HepG2 (cell line): ENCODE measurements at regions not wholly inside any gene's neighbourhood (a gene's known extent, or its start where the extent isn't known, plus 50 kb on each side); places are given as distances from the start of the nearest gene placed in this dataset.

Experiments
- EHMT2 ChIP-seq: fragments of 200-600 bp; sonication (generic); IDR thresholded peaks from 2 replicates; pipeline ENCODE4 v1.7.0; 2017; ENCODE audit warnings: antibody characterized with exemption, low read depth, low read length, borderline replicate concordance
- ELF4 ChIP-seq: sonication (generic); formaldehyde crosslinking; IDR thresholded peaks from 2 replicates; pipeline ENCODE4 v1.5.0; 2020; ENCODE audit warnings: missing genetic modification reagents, mild to moderate bottlenecking, moderate library complexity, borderline replicate concordance
- POLR2A ChIP-seq, 2 experiments: IDR thresholded peaks; 2 replicates each; pipeline ENCODE4 v1.6.1; 2011; ENCODE audit warnings: low read depth in 2 of 2, low read length in 2 of 2, mild to moderate bottlenecking in 1 of 2, moderate library complexity in 1 of 2; ENCODE audit not compliant: insufficient read depth in 1 of 2
- PRMT3 ChIP-seq: sonication (generic); formaldehyde crosslinking; IDR thresholded peaks from 2 replicates; pipeline ENCODE4 v1.8.1; 2022; ENCODE audit warnings: low read depth, mild to moderate bottlenecking, moderate library complexity, missing genetic modification reagents, borderline replicate concordance
- SMARCC2 ChIP-seq: fragments of 450-650 bp; IDR thresholded peaks from 2 replicates; pipeline ENCODE4 v1.6.1; 2017; ENCODE audit warnings: antibody characterized with exemption, mild to moderate bottlenecking
- UBTF ChIP-seq: sonication (generic); formaldehyde crosslinking; IDR thresholded peaks from 2 replicates; pipeline ENCODE4 v1.4.0; 2020; ENCODE audit warnings: mild to moderate bottlenecking, missing genetic modification reagents
- ZNF597 ChIP-seq: sonication (generic); formaldehyde crosslinking; IDR thresholded peaks from 2 replicates; pipeline ENCODE4 v1.5.0; 2020; ENCODE audit warnings: missing genetic modification reagents

- TF ChIP-seq POLR2A (IDR thresholded peaks at IDR 0.05; ENCODE audit: insufficient read depth in 1 of 2, low read depth in 2 of 2, low read length in 2 of 2) (no peak), PRMT3 (CRISPR knock-in tag) (no peak), UBTF (CRISPR knock-in tag) (no peak), EHMT2 (no peak), ELF4 (CRISPR knock-in tag) (no peak), ZNF597 (CRISPR knock-in tag) (no peak), SMARCC2 (no peak)
These were observed 440.0 kb downstream of the PCDH7 start for GRCh38 chr4:31160146-31160545.
